SK-N-MC (cell line): ENCODE measurements at regions not wholly inside any gene's neighbourhood (a gene's known extent, or its start where the extent isn't known, plus 50 kb on each side); places are given as distances from the start of the nearest gene placed in this dataset.

Experiments used
- DNase-seq: peaks from one replicate; pipeline ENCODE4 v3.0.0-alpha.2; 2011; ENCODE audit warnings: low read depth, low spot score
- H3K27ac ChIP-seq: fragments of 200-600 bp; sonication (generic); 2 replicates; pipeline ENCODE4 v1.5.1; 2016; ENCODE audit warnings: mixed run types
- H3K36me3 ChIP-seq: fragments of 200-600 bp; sonication (generic); 2 replicates; pipeline ENCODE4 v1.6.1; 2017; ENCODE audit warnings: antibody characterized with exemption, low read length, mixed read lengths; ENCODE audit not compliant: insufficient read depth
- H3K4me3 ChIP-seq: fragments of 200-600 bp; sonication (generic); 2 replicates; pipeline ENCODE4 v1.5.1; 2016
- H3K9ac ChIP-seq: fragments of 200-600 bp; sonication (generic); 2 replicates; pipeline ENCODE4 v1.8.0; 2017; ENCODE audit warnings: mixed run types, mixed read lengths; ENCODE audit not compliant: insufficient read length
- H3K9me3 ChIP-seq: fragments of 200-600 bp; sonication (generic); 2 replicates; pipeline ENCODE4 v1.6.1; 2017; ENCODE audit warnings: low read depth, mild to moderate bottlenecking, antibody characterized with exemption, low read length, moderate library complexity, mixed read lengths
- EZH2 ChIP-seq: fragments of 200-600 bp; sonication (generic); IDR thresholded peaks from one replicate; pipeline ENCODE4 v1.6.1; 2017; ENCODE audit warnings: antibody characterized with exemption
- FOXP2 ChIP-seq: optimal IDR thresholded peaks from 2 replicates; pipeline ENCODE3; 2011; ENCODE audit warnings: mild to moderate bottlenecking, moderate library complexity; ENCODE audit not compliant: insufficient read depth; ENCODE audit errors: extremely low read length, control extremely low read depth
- POLR2AphosphoS5 ChIP-seq: IDR thresholded peaks from 2 replicates; pipeline ENCODE4 v1.6.1; 2012; ENCODE audit warnings: mild to moderate bottlenecking, low read depth, low read length, borderline replicate concordance

GRCh38 chr2:118197011-118197675 lies 108.9 kb downstream of the INSIG2 start:
- Histone ChIP-seq H3K9ac (no peak overlapping the region), H3K27ac (no peak overlapping the region), H3K4me3 (no peak overlapping the region), H3K9me3 (no peaks in the 10 kb centered on the region), H3K36me3 (no peaks in the 10 kb centered on the region)
- no peak for TF ChIP-seq EZH2
- no peak for TF ChIP-seq FOXP2
- TF ChIP-seq POLR2AphosphoS5, result no peak
- DNase-seq, result no peak

GRCh38 chr2:118190474-118190873 lies 102.2 kb downstream of the INSIG2 start:
- TF ChIP-seq FOXP2 (no peak), EZH2 (no peak), POLR2AphosphoS5 (no peak)

GRCh38 chr2:118186858-118187254 lies 98.6 kb downstream of the INSIG2 start:
- H3K4me3 ChIP-seq, result no peak overlapping the region
- DNase-seq, result no peak
- H3K36me3 ChIP-seq, result no peaks in the 10 kb centered on the region
- no peak for TF ChIP-seq FOXP2
- TF ChIP-seq EZH2, result no peak
- no peak for TF ChIP-seq POLR2AphosphoS5
- no peak overlapping the region for H3K27ac ChIP-seq
- H3K9me3 ChIP-seq, result no peaks in the 10 kb centered on the region
- H3K9ac ChIP-seq, result no peak overlapping the region

More at GRCh38 chr2:118190474-118190873, 102.2 kb downstream of the INSIG2 start:
- no peak for DNase-seq
- no peak overlapping the region for H3K4me3 ChIP-seq
- H3K9me3 ChIP-seq, result no peaks in the 10 kb centered on the region
- H3K27ac ChIP-seq, result no peak overlapping the region
- H3K36me3 ChIP-seq, result no peaks in the 10 kb centered on the region
- H3K9ac ChIP-seq, result no peak overlapping the region

GRCh38 chr2:118186110-118186857 lies 98.0 kb downstream of the INSIG2 start:
- DNase-seq, result no peak
- H3K36me3 ChIP-seq, result no peaks in the 10 kb centered on the region
- TF ChIP-seq FOXP2, result no peak
- peak; percentile 73 for TF ChIP-seq POLR2AphosphoS5
- H3K4me3 ChIP-seq, result peak overlapping the region; percentile 80
- H3K9ac ChIP-seq, result peak overlapping the region; percentile 76
- no peak overlapping the region for H3K27ac ChIP-seq
- no peaks in the 10 kb centered on the region for H3K9me3 ChIP-seq

GRCh38 chr2:118185210-118186109 lies 97.2 kb downstream of the INSIG2 start:
- Histone ChIP-seq H3K27ac (no peak overlapping the region), H3K4me3 (peak overlapping the region; percentile 80), H3K36me3 (no peaks in the 10 kb centered on the region), H3K9ac (peak overlapping the region; percentile 76), H3K9me3 (no peaks in the 10 kb centered on the region)
- TF ChIP-seq EZH2, result no peak
- TF ChIP-seq POLR2AphosphoS5, result no peak
- TF ChIP-seq FOXP2, result no peak
- no peak for DNase-seq

GRCh38 chr2:118183381-118183780 lies 95.1 kb downstream of the INSIG2 start:
- no peak for TF ChIP-seq FOXP2
- no peak for TF ChIP-seq POLR2AphosphoS5
- TF ChIP-seq EZH2, result no peak
- no peak for DNase-seq
- H3K27ac ChIP-seq, result no peak overlapping the region
- no peak overlapping the region for H3K4me3 ChIP-seq
- no peaks in the 10 kb centered on the region for H3K9me3 ChIP-seq
- no peaks in the 10 kb centered on the region for H3K36me3 ChIP-seq
- no peak overlapping the region for H3K9ac ChIP-seq

- DNase-seq, result no peak
- no peaks in the 10 kb centered on the region for H3K9me3 ChIP-seq
- no peak overlapping the region for H3K4me3 ChIP-seq
- no peak for TF ChIP-seq POLR2AphosphoS5
- TF ChIP-seq FOXP2, result no peak
- no peak for TF ChIP-seq EZH2
- no peak overlapping the region for H3K27ac ChIP-seq
- no peaks in the 10 kb centered on the region for H3K36me3 ChIP-seq
- H3K9ac ChIP-seq, result no peak overlapping the region
Measured at GRCh38 chr2:118179445-118179844, 91.2 kb downstream of the INSIG2 start.

GRCh38 chr2:118177884-118178283 lies 89.6 kb downstream of the INSIG2 start:
- no peak for TF ChIP-seq EZH2
- TF ChIP-seq FOXP2, result no peak
- TF ChIP-seq POLR2AphosphoS5, result no peak
- no peak overlapping the region for H3K9ac ChIP-seq
- no peak overlapping the region for H3K27ac ChIP-seq
- H3K9me3 ChIP-seq, result no peaks in the 10 kb centered on the region
- H3K4me3 ChIP-seq, result no peak overlapping the region
- H3K36me3 ChIP-seq, result no peaks in the 10 kb centered on the region
- no peak for DNase-seq
